GM12873 (cell line): ENCODE measurements at regions not wholly inside any gene's neighbourhood (a gene's known extent, or its start where the extent isn't known, plus 50 kb on each side); places are given as distances from the start of the nearest gene placed in this dataset.

ENCODE experiments used
- CTCF ChIP-seq: IDR thresholded peaks from 2 replicates; pipeline ENCODE4 v1.5.1; 2012; ENCODE audit warnings: low read depth, mild to moderate bottlenecking, moderate library complexity, low read length, control low read depth; ENCODE audit not compliant: insufficient read depth; ENCODE audit errors: missing control alignments

GRCh38 chr7:69272101-69272500, 326.2 kb upstream of the AUTS2 start:
- TF ChIP-seq CTCF, result no peak

GRCh38 chr7:69276011-69276729, 322.1 kb upstream of the AUTS2 start:
- no peak for TF ChIP-seq CTCF

GRCh38 chr7:69277366-69277765, 320.9 kb upstream of the AUTS2 start:
- TF ChIP-seq CTCF, result no peak

- TF ChIP-seq CTCF, result no peak
Observed at GRCh38 chr7:69282946-69283345, 315.3 kb upstream of the AUTS2 start.

- no peak for TF ChIP-seq CTCF
Observed at GRCh38 chr7:69283421-69283820, 314.9 kb upstream of the AUTS2 start.

- TF ChIP-seq CTCF, result no peak
Observed at GRCh38 chr7:69285854-69286253, 312.4 kb upstream of the AUTS2 start.

- no peak for TF ChIP-seq CTCF
Observed at GRCh38 chr7:69295977-69296376, 302.3 kb upstream of the AUTS2 start.

- TF ChIP-seq CTCF, result no peak
Observed at GRCh38 chr7:69301253-69301652, 297.0 kb upstream of the AUTS2 start.
